CD4-positive, alpha-beta T cell treated with Interleukin-4 for 1 hour (primary cell): ENCODE measurements at regions not wholly inside any gene's neighbourhood (a gene's known extent, or its start where the extent isn't known, plus 50 kb on each side); places are given as distances from the start of the nearest gene placed in this dataset.
"Not testable (repeated sequence)": the region's sequence is repeated elsewhere in the genome, so short reads cannot be mapped to it uniquely, and the experiment has no call there.

Source experiments
- DNase-seq, 2 donors: peaks; one replicate each; pipeline ENCODE4 v3.0.0-alpha.2; 2020 to 2022

DNA sequence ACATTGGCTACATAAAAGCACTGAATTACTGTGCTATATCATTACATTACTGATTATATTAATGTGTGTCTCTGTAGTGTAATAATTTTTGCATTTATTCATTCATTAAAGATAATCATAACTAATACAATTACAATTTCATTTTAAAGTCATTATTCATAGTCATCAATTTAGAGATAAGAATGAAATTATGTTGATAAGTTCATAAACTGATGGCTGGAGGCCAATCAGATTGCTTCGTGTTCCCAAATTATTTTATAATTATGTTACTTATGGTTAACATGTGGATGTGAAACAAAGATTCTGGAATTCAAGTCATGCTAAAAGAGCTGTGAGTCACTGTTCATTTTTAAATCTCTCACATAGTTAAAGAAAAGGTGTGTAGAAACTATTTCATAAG, 223.4 kb upstream of the HAND2 start:
- no peak for DNase-seq

DNA sequence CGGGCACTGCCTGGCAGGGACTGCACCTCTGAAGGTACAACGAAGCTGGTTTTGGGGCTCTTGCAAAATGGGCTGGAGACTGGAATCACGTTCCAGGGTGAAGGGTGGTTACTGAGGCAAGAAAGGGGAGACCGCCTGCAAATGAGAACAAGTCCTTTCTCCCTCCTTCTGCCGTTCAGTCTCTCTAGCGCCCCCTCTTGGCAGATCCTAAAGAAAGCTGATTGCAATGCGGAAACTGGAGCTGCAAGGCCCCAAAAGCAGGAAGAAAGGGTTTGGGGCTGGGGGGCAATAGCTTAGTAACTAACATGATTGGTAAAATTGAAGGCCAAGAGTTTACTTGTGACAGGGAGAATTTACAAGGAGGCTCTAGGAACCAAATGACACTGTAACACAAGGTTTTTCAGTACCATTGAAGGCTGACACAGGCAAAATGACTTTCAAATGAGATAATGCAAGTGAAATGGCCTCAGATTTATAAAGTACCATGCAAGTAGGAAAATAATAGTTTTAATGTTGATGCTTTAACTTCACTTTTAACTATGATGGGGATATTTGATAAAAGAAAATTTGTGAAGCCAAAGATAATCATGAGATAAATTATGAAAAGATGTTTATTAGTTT, 222.7 kb upstream of the HAND2 start:
- no peak for DNase-seq

DNA sequence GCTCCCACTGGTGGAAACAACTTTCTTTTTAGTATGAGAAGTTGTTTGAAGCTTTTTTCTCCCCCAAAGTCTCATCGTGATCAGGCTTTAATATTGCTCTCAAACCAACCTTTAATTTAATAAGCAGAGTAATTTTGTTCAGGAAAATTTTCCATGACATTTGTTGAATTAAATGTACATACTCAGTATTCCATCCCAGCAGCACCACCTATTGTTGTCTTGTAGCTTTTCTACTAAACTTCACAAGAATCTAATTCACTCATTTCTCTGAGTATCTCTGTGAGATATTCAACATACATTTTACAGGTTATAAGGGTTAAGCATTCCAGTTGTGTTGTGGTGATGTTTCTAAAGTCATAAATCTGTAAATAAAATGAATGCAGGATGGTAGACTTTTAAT, 218.3 kb upstream of the HAND2 start:
- DNase-seq, result no peak

DNA sequence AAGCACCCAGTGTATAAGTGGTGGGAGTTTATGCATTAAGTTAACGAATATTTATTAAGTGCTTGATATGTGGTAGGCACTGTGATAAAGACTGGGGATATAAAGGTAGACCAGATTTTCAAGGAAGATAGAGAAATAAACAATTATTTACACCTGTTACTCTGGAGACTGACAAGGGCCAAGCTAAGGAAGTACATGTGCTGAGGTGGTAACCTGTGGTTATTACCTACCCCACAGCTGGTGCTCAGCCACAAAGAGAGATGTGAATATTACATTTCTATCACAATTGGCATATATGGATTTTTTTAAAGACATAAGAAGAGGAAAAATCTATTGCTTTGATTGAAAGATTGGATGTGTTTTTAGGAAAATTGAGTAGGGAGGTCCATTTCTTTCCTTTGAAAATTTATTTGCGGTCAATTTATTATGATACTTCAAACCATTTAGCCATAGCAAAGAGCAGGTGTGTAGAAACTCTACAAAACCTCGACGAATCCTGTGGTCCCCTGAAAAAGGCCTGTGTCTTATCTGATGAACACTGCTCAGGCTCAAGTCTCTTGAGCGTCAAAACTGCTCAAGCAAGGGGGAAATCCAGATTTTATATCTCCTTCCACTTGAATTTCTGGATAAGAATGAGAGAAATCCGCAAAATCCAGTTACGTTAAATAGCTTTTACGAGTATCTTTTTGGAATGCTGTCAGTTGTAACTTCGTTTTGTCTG, 217.7 kb upstream of the HAND2 start:
- DNase-seq, result no peak

DNA sequence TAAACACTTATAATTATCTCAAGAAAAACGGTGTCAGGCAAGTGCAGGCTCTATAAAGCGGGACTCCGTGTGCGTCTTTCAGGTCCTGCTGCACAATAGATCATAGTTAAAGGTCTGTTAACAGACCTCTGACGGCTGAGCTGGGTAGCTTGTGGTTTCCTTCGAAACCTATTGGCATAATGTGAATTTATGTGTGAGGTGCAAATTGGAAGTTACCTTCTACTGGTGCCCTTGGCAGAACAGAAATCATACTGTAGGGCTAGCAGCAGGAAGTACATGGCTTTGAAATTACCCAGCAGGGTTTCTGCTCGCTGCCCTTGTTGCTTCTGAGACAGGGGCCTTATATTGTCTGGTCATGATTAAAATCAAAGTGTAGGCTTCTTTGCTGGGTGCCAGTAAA, 216.4 kb upstream of the HAND2 start:
- no peak for DNase-seq

DNA sequence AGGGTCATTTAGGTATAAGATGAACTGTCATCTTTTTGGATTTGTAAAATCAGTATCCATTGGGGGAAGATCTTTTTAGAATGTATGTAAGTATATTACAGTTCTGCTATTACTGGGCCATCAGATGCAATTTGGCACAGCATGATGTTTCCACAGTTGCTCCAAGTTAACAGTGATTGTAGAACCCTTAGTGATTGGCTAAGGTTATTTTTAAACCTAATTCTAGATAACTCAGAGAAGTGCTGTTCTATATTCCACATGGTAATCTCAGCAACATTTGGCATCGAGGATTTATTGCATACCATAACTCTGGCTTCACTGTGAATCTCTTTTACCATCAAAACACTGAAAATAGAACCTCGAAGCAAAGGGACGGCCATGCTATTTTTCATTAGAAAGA, 215.7 kb upstream of the HAND2 start:
- no peak for DNase-seq

DNA sequence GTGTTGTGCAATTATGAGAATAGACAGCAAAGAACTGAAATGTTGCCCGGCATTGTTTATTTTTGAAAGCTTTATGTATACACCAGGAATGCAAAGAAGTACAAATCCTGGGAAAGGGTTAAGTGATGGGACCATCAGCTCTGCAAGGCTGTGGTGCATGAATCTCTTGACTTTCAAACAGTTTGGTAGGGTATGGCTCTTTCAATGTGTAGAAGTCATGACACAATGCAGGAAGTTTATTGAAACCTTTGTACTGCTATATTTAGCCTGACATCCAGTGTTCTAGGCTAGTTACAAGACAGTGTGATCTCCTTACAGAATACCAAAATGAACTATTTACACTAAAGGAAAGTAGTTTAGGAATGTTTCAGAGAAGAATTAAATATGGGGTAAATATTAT, 206.8 kb upstream of the HAND2 start:
- DNase-seq, result no peak

DNA sequence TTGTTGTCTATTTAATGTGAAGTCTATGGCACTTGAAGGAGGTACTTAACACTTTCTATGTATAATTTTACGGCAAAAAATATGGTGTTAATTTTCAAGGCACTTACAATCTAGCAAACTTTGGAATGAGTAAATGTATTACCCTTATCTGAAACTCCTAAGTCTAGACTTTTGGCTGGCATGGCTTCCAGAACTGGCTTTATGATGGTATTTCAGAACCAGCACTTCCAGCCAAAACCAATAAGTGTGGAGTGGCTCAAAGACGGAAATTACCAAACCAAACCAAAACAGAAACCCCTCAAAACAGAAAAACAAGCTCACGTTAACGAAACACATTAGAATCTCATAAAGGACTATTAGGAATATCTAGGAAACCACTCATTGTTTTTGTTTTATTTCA, 205.6 kb upstream of the HAND2 start:
- no peak for DNase-seq

DNA sequence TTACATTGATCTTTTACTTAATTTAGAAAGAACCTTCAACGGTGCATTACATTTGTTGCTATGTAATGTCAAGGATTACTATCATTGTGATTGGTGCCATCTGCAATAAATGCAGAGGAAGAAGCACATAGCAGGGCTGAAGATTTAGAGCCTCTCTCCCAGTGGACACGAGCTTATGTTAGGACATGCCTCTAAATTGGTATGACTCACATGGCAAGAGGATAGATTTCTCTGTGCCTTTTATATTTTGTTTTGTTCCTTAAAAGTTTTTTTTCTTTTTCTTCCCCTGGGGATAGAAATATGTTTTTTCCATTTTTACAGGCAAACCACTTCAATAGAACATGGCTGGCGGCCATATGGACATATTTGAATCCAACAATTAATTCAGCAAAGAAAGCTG, 205.0 kb upstream of the HAND2 start:
- DNase-seq, result no peak

DNA sequence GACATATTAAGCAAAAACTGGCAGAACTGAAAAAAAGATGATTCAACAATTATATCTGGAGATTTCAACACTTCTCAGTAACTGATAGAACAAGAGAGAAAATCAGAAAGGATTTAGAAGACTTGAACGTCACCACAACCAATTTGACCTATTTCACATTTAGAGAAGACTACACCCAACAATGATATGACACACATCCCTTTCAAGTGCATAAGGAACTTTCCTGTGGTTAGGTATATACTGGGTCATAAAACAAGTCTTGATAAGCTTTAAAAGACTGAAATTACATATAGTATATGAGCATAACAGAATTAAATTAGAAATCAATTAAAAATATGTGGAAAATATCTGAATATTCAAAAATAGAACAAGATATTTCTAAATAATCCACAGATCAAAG, 201.2 kb upstream of the HAND2 start:
- no peak for DNase-seq

DNA sequence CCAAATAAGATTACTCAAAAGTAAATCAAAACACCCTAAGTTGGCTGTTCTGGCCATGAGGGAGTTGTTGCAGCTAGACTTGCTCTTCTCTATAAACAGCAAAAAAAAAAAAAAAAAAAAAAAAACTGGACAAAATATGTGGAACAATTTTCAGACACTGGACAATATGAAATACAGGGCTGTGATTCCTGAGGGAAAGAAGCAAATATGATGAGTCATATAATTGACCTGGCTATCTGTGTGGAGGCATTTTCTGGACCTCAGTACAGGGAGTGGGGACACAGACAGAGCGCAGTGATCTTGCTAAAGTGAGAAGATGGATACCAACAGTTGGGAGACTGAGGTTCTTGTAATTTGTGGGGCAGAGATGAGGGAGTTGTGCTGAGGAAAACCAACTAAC, 192.0 kb upstream of the HAND2 start:
- no peak for DNase-seq

DNA sequence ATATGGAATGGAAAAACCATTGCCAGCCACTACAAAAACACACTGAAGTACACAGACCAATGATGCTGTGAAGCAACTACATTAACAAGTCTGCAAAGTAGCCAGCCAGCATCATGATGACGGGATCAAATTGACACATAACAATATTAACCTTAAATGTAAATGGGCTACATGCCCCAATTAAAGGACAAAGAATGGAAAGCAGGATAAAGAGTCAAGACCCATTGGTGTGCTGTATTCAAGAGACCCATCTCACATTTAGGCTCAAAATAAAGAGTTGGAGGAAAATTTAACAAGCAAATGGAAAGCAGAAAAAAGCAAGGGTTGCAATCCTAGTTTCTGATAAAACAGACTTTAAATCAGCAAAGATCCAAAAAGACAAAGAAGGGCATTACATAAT, 188.5 kb upstream of the HAND2 start:
- DNase-seq, result not testable (repeated sequence)

DNA sequence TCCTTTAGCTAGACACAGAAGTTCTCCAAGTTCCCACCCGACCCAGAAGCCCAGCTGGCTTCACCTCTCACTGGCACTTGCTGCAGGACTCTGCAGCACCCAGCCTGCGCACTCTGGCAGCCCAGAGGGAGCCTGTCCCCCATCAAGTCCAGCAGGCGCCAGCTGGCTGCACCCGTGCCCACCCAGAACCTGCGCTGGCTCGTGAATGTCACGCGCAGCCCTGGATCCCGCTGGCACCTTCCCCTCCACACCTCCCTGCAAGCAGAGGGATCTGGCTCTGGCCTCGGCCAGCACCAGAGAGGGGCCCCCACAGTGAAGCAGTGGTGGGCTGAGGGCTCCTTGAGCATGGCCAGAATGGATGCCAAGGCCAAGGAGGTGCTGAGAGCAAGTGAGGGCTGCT, 187.6 kb upstream of the HAND2 start:
- DNase-seq, result no peak

DNA sequence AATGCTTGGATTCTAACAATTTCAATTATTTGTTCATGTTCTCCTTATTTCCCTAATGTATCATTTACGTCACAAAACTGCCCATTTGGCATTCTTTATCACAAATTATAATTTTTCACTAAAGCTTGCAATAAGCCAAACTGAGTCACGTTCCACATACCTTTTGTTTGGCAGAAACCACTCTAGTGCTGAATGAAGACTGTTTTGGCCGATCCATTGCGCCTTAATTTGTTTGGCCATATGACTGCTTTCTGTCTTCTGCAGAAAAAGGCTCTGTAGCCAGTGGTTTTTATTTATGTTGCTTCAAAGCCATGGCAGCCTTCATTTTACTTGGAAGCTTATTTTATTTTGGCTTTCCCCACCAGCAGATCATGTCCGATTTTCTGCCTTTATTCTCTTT, 184.4 kb upstream of the HAND2 start:
- DNase-seq, result no peak

DNA sequence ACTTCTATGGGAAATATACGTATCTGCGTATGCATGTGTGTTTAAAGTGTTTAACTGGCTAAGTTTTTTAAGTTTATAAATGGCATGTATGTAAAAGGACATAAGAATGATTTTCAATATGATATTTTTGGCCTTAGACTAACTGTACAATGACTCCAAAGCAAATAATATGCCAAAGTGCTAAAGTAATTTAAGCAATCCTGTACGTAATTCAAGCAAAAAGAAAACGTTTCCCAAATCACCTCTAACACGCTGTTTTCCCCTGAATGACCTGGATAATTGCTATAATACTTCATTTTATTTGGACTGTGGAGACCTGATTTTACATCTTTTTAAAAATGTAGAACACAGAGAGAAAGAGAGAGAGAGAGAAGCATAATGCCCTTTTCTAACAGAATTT, 183.0 kb upstream of the HAND2 start:
- no peak for DNase-seq

DNA sequence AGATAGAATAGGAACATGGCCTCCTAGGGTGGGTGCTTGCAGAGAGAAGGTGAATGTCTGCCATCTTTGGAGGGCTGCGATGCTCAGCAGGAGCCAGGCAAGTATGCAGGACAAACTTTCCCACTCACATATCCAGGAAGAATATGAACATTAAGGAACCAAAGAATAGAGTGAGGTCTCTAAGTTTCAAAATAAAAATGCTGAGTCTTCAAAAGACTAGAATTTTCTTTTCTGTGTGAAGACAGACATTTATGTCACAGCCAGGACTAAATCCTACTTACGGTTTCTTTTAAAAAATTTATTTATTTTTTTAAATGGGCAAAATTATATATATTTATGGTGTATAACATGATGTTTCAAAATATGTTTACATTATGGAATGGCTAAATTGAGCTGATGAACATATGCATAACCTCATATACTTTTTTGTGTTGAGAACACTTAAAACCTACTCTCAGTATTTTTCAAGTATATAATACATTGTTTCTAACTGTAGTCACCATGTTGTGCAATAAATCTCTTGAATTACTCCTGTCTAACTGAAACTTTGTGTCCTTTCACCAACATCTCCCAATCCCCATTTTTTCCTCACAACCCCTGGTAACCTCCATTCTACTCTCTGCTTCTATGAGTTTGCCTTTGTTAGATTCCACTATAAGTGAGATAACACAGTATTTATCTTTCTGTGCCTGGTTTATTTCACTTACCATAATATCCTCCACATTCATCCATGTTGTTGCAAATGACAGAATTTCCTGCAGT, 177.8 kb upstream of the HAND2 start:
- no peak for DNase-seq

DNA sequence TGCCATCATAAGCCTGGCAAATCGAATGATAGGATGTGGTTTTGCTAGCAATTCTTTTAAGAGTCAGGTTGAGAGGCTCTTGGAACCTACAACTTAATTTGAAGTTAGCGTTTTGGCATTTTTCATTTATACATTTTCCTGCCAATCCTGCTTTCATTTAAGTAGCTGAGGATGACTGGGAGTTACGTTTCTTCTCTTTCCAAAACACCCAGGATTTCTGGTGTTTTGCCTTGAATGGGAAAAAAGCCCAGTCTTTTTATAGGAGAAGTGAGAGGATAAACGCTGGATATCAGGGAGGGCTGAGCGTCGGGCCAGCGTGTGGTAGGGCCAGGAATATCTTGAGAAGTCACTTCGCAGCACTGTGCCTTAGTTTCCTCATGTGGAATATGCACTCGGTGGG, 174.2 kb upstream of the HAND2 start:
- DNase-seq, result no peak

DNA sequence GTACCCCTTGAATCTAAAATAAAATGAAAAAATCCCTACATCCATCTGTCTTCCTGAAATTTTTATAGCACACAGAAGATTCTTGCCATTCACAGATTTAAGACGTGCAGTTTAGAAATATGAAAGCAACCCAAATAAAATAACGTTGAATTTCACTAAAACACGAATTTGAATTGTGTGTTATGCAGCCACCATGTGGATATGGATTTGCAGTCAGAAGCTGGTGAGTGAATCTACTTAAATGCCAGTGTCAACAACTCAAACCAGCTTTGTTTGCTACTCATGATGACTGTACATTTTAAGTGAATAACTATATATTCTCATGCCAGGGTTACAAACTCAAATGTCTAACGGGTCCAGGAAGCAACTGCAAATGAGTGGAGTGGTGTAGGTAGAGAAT, 173.0 kb upstream of the HAND2 start:
- DNase-seq, result no peak

DNA sequence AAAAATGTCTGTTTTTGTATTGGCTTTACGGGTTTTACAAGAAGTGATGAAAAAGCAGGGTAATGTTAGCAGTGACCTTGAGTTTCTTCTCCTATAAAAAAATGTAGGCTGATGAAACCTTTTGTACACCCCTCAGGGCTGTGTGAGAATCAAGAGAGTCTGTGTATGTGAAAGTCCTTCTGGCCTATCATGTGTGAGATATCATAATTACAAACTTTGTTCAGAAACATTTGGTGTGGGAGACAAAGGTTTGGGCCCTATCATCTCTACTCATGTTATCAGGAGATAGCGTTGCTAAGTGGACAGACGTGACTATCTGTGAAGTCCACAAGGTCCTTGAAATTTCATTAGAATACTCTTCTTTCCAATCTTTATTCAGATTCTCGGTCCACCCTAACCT, 170.6 kb upstream of the HAND2 start:
- no peak for DNase-seq

DNA sequence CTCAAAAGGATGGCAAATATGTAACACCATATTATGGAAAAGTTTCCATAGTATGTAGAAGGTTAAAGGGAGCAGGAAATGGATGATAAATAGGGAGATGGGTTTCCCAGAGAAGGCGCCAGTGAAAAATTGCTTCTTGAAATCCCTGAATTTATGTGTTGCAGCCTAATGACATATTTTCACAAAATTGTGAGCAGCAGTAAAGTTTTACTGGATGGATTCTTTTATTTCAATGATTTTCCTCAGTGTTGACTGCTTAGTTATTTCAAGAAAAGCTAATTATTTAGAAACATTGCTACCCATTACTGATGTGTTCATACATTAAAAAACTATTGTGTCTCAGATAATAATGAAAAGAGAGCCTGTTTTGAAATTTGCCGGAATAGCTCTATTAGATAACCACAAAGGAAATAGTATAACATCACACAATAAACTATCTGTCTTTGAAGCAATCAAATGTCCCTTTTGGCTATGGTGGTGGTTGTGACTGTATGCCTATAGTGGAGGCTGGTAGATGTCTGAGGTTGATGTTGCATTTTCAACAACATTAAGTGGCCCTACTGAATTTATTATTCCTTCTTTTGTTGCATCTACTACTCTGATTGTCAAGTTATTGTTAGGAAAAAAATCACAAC, 169.9 kb upstream of the HAND2 start:
- DNase-seq, result no peak

DNA sequence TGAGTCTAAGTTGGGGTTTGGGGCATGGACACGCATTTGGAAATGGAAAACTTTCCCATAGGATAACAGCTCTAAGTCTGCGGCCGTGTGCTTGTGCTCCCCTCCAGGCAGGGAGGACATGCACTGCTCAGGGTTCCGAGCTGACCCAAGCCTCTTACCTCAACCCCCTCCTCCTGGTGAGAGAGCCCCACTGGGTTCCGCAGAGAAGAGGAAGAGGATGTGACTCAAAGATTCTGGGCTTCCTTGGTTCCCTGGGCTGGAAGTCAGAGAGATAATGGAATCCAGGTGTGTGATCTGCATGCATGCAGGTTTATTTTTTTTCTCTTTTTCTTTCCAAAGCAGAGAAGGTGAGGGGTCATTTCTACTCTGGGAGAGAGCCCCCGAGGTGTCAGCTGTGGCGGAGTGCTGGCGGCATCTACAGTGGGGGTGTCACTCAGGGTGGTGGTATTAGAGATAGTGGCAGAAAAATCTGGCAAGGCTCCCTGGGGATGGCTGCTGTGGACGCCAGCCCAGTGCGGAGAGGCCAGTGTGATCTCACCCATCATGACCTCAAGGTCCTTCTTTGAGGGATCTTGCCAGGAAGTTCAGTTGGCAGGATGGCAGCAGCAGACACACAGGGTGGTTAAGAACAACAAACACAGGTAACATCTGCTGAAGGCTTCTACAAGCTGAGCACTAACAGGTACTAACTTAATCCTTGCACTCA, 168.7 kb upstream of the HAND2 start:
- no peak for DNase-seq

DNA sequence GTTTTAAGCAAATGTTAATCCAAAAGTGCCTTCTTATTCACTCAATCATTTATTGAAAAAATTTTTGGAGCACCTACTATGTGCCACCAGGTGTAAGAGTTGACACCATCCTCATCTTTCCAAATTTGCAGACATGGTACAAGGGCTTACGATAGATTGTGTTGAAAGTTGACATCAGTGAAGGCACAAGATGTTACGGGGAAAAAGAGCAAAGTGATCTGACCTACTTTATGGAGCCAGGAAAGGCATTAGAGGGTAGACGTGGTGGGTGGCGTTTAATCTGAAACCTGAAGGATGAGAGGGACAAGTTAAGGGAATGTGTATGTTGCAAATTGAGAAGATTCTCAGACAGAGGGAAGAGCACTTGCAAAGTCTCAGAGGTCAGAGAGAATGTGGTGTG, 167.8 kb upstream of the HAND2 start:
- no peak for DNase-seq

DNA sequence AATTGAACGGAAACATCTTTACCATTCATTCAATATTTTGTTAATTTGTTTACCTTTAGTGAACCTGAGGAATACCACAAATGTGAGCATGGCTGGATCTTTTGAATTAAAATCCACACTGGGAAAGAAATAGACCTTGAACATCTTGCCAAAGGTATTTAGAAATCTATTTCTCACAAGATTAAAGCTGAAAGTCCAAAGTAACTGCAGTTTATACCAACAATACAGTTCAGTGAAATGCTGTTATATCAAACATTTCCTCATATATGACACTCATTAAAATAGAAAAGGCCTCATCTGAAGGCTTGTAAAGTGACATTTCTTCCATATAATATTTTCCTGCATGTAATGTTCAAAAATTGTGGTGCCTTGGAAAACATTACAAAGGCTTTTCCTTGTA, 166.5 kb upstream of the HAND2 start:
- DNase-seq, result no peak
